Tibial nerve (tissue), 4 donors: ENCODE measurements at regions not wholly inside any gene's neighbourhood (a gene's known extent, or its start where the extent isn't known, plus 50 kb on each side); places are given as distances from the start of the nearest gene placed in this dataset.

Experiments used
- DNase-seq, 2 donors: peaks; one replicate each; pipeline ENCODE4 v3.0.0-alpha.2; 2019; ENCODE audit warnings: low spot score in 2 of 2
- H3K27ac ChIP-seq, 4 donors: fragments of 200-600 bp; sonication (generic) in 3 of 4; one replicate each; pipeline ENCODE4 v1.5.1; 2017 to 2019; ENCODE audit warnings: mild to moderate bottlenecking in 1 of 4
- H3K27me3 ChIP-seq, 2 donors: fragments of 200-600 bp; sonication (generic) in 1 of 2; one replicate each; pipeline versions ENCODE4 v1.5.1 to v1.6.0; 2017 to 2019
- H3K36me3 ChIP-seq, 3 donors: fragments of 200-600 bp; sonication (generic); one replicate each; pipeline ENCODE4 v1.5.1; 2018 to 2019
- H3K4me1 ChIP-seq, 4 donors: fragments of 200-600 bp; sonication (generic) in 3 of 4; one replicate each; pipeline ENCODE4 v1.5.1; 2017 to 2019
- H3K4me3 ChIP-seq, 4 donors: fragments of 200-600 bp; sonication (generic) in 3 of 4; one replicate each; pipeline ENCODE4 v1.5.1; 2017 to 2019; ENCODE audit warnings: mild to moderate bottlenecking in 1 of 4, moderate library complexity in 1 of 4
- H3K9me3 ChIP-seq, 4 donors: fragments of 200-600 bp; sonication (generic) in 3 of 4; one replicate each; pipeline ENCODE4 v1.5.1; 2017 to 2019
- CTCF ChIP-seq, 5 experiments: fragments of 200-600 bp in 3 of 5; fragments of 450-650 bp in 2 of 5; sonication (generic) in 3 of 5; IDR thresholded peaks; one replicate each; pipeline ENCODE4 v1.5.1; 2016 to 2019; ENCODE audit warnings: antibody characterized with exemption in 5 of 5, mild to moderate bottlenecking in 3 of 5, moderate library complexity in 2 of 5
- EP300 ChIP-seq, 2 donors: sonication (generic); formaldehyde crosslinking; IDR thresholded peaks; one replicate each; pipeline ENCODE4 v1.6.1; 2017; ENCODE audit warnings: antibody characterized with exemption in 2 of 2, mild to moderate bottlenecking in 1 of 2
- POLR2A ChIP-seq, 2 donors: fragments of 450-650 bp; IDR thresholded peaks; one replicate each; pipeline ENCODE4 v1.6.1; 2017; ENCODE audit warnings: antibody characterized with exemption in 2 of 2, mild to moderate bottlenecking in 2 of 2, moderate library complexity in 2 of 2
- WGBS, 2 donors: methylation state at CpG; one replicate each; pipeline ENCODE4 v1.1.5; 2018; 5-methylcytosine and 5-hydroxymethylcytosine counted together

- 24 to 34% methylated on average over 5 of the region's 5 CpGs for WGBS, 2 donors
- H3K4me1 ChIP-seq = no peaks in the 10 kb centered on the region
- no peak overlapping the region for H3K4me3 ChIP-seq
- TF ChIP-seq EP300 (IDR thresholded peaks at IDR 0.05) (no peak), POLR2A (IDR thresholded peaks at IDR 0.05) (no peak), CTCF (IDR thresholded peaks at IDR 0.05) (no peak)
- H3K9me3 ChIP-seq = no peaks in the 10 kb centered on the region
- no peaks in the 10 kb centered on the region for H3K27me3 ChIP-seq
- no peak for DNase-seq
- no peak overlapping the region for H3K27ac ChIP-seq
- no peaks in the 10 kb centered on the region for H3K36me3 ChIP-seq
Observed at GRCh38 chrX:4932790-4933189, 1219.3 kb upstream of the PRKX start.

- no peaks in the 10 kb centered on the region for H3K9me3 ChIP-seq
- 52 to 55% methylated on average over 6 of the region's 6 CpGs for WGBS, 2 donors
- H3K4me1 ChIP-seq = no peaks in the 10 kb centered on the region
- H3K36me3 ChIP-seq = no peaks in the 10 kb centered on the region
- no peak overlapping the region for H3K27ac ChIP-seq
- DNase-seq = no peak
- no peak overlapping the region for H3K4me3 ChIP-seq
- H3K27me3 ChIP-seq = no peaks in the 10 kb centered on the region
- TF ChIP-seq POLR2A (IDR thresholded peaks at IDR 0.05) = no peak
- TF ChIP-seq CTCF (IDR thresholded peaks at IDR 0.05) = no peak
- TF ChIP-seq EP300 (IDR thresholded peaks at IDR 0.05) = no peak
Observed at GRCh38 chrX:4930426-4930825, 1217.0 kb upstream of the PRKX start.

- DNase-seq = no peak
- no peaks in the 10 kb centered on the region for H3K9me3 ChIP-seq
- TF ChIP-seq POLR2A (IDR thresholded peaks at IDR 0.05) (no peak), CTCF (IDR thresholded peaks at IDR 0.05) (no peak)
- no peaks in the 10 kb centered on the region for H3K27me3 ChIP-seq
- H3K36me3 ChIP-seq = no peaks in the 10 kb centered on the region
- H3K4me1 ChIP-seq = no peaks in the 10 kb centered on the region
- WGBS, 2 donors = 81 to 86% methylated on average over 5 of the region's 5 CpGs
- H3K27ac ChIP-seq = no peak overlapping the region
- H3K4me3 ChIP-seq = no peak overlapping the region
Observed at GRCh38 chrX:4925911-4926310, 1212.5 kb upstream of the PRKX start.

- Histone ChIP-seq H3K9me3 (no peaks in the 10 kb centered on the region), H3K4me3 (no peak overlapping the region), H3K27ac (no peak overlapping the region), H3K27me3 (no peaks in the 10 kb centered on the region), H3K4me1 (no peaks in the 10 kb centered on the region), H3K36me3 (no peaks in the 10 kb centered on the region)
- TF ChIP-seq EP300 (IDR thresholded peaks at IDR 0.05) (no peak), CTCF (IDR thresholded peaks at IDR 0.05) (no peak), POLR2A (IDR thresholded peaks at IDR 0.05) (no peak)
- no peak for DNase-seq
- 68 to 81% methylated on average over 5 of the region's 5 CpGs for whole genome bisulfite sequencing, 2 donors
Observed at GRCh38 chrX:4909348-4909747, 1195.9 kb upstream of the PRKX start.

- TF ChIP-seq CTCF (IDR thresholded peaks at IDR 0.05) (no peak), EP300 (IDR thresholded peaks at IDR 0.05) (no peak), POLR2A (IDR thresholded peaks at IDR 0.05) (no peak)
- WGBS, 2 donors = 80 to 96% methylated on average over 6 of the region's 6 CpGs
- Histone ChIP-seq H3K9me3 (no peaks in the 10 kb centered on the region), H3K4me1 (no peaks in the 10 kb centered on the region), H3K36me3 (no peaks in the 10 kb centered on the region), H3K27me3 (no peaks in the 10 kb centered on the region), H3K27ac (no peak overlapping the region), H3K4me3 (no peak overlapping the region)
- DNase-seq = no peak
Observed at GRCh38 chrX:4905576-4905975, 1192.1 kb upstream of the PRKX start.
